KMS-11 (cell line): ENCODE measurements at regions not wholly inside any gene's neighbourhood (a gene's known extent, or its start where the extent isn't known, plus 50 kb on each side); places are given as distances from the start of the nearest gene placed in this dataset.

Experiments
- H2AFZ ChIP-seq: fragments of 200-600 bp; sonication (generic); 2 replicates; pipeline ENCODE4 v1.6.1; 2016; ENCODE audit warnings: antibody characterized with exemption, mixed run types, low read depth
- H3K27ac ChIP-seq: fragments of 200-600 bp; sonication (generic); 2 replicates; pipeline ENCODE4 v1.6.1; 2016; ENCODE audit warnings: mild to moderate bottlenecking, mixed run types
- H3K27me3 ChIP-seq: fragments of 200-600 bp; sonication (generic); 2 replicates; pipeline ENCODE4 v1.6.1; 2017; ENCODE audit warnings: mild to moderate bottlenecking, low read depth, mixed run types, moderate library complexity; ENCODE audit not compliant: insufficient read depth
- H3K36me3 ChIP-seq: fragments of 200-600 bp; sonication (generic); 2 replicates; pipeline ENCODE4 v1.6.1; 2017; ENCODE audit warnings: mild to moderate bottlenecking, mixed run types; ENCODE audit not compliant: insufficient read depth
- H3K4me1 ChIP-seq: fragments of 200-600 bp; sonication (generic); 2 replicates; pipeline ENCODE4 v1.6.1; 2016; ENCODE audit warnings: mild to moderate bottlenecking, low read depth, mixed run types; ENCODE audit not compliant: poor library complexity, severe bottlenecking
- H3K4me2 ChIP-seq: fragments of 200-600 bp; sonication (generic); 2 replicates; pipeline ENCODE4 v1.7.0; 2016; ENCODE audit warnings: mild to moderate bottlenecking, mixed run types
- H3K4me3 ChIP-seq: fragments of 200-600 bp; sonication (generic); IDR thresholded peaks from 2 replicates; pipeline ENCODE4 v1.6.1; 2017; ENCODE audit warnings: low read depth, low read length, mixed read lengths; ENCODE audit not compliant: insufficient read depth
- H3K79me2 ChIP-seq: fragments of 200-600 bp; sonication (generic); 2 replicates; pipeline ENCODE4 v1.6.1; 2016; ENCODE audit warnings: low read depth, mixed run types; ENCODE audit not compliant: insufficient read depth
- H3K9ac ChIP-seq: fragments of 200-600 bp; sonication (generic); 2 replicates; pipeline ENCODE4 v1.6.1; 2016; ENCODE audit warnings: mild to moderate bottlenecking, mixed run types
- H4K20me1 ChIP-seq: fragments of 200-600 bp; sonication (generic); 2 replicates; pipeline ENCODE4 v1.6.1; 2016; ENCODE audit warnings: mild to moderate bottlenecking, mixed run types; ENCODE audit not compliant: insufficient read depth
- CTCF ChIP-seq: fragments of 200-600 bp; sonication (generic); conservative IDR thresholded peaks from 2 replicates; pipeline ENCODE4 v1.6.1; 2017; ENCODE audit warnings: low read depth, mild to moderate bottlenecking, antibody characterized with exemption, low read length, moderate library complexity, mixed read lengths

- Histone ChIP-seq H3K27me3 (no peaks in the 10 kb centered on the region), H2AFZ (no peak overlapping the region), H3K4me1 (no peaks in the 10 kb centered on the region), H3K4me3 (no peak overlapping the region), H3K27ac (no peak overlapping the region), H3K4me2 (no peak overlapping the region), H4K20me1 (no peaks in the 10 kb centered on the region), H3K9ac (no peak overlapping the region), H3K36me3 (no peaks in the 10 kb centered on the region), H3K79me2 (no peaks in the 10 kb centered on the region)
- TF ChIP-seq CTCF: no peak
Observed at GRCh38 chr10:10528563-10528910, 489.1 kb upstream of the CELF2 start.

- Histone ChIP-seq H3K79me2 (no peaks in the 10 kb centered on the region), H3K27ac (no peak overlapping the region), H4K20me1 (no peaks in the 10 kb centered on the region), H3K9ac (no peak overlapping the region), H3K4me3 (no peak overlapping the region), H3K4me1 (no peaks in the 10 kb centered on the region), H3K4me2 (no peak overlapping the region), H3K27me3 (no peaks in the 10 kb centered on the region), H3K36me3 (no peaks in the 10 kb centered on the region), H2AFZ (no peak overlapping the region)
- TF ChIP-seq CTCF: no peak
Observed at GRCh38 chr10:10530313-10530712, 487.4 kb upstream of the CELF2 start.

- H3K4me2 ChIP-seq: no peak overlapping the region
- no peak for TF ChIP-seq CTCF
- no peaks in the 10 kb centered on the region for H3K79me2 ChIP-seq
- H3K36me3 ChIP-seq: no peaks in the 10 kb centered on the region
- H4K20me1 ChIP-seq: no peaks in the 10 kb centered on the region
- H3K4me3 ChIP-seq: no peak overlapping the region
- H3K4me1 ChIP-seq: no peaks in the 10 kb centered on the region
- H3K9ac ChIP-seq: no peak overlapping the region
- no peak overlapping the region for H2AFZ ChIP-seq
- no peak overlapping the region for H3K27ac ChIP-seq
- no peaks in the 10 kb centered on the region for H3K27me3 ChIP-seq
Observed at GRCh38 chr10:10532236-10532635, 485.4 kb upstream of the CELF2 start.

- Histone ChIP-seq H3K36me3 (no peaks in the 10 kb centered on the region), H3K27me3 (no peaks in the 10 kb centered on the region), H3K79me2 (no peaks in the 10 kb centered on the region), H3K4me1 (no peaks in the 10 kb centered on the region), H3K9ac (no peak overlapping the region), H4K20me1 (no peaks in the 10 kb centered on the region), H3K27ac (no peak overlapping the region), H3K4me2 (no peak overlapping the region), H3K4me3 (no peak overlapping the region), H2AFZ (no peak overlapping the region)
- TF ChIP-seq CTCF: no peak
Observed at GRCh38 chr10:10532826-10533225, 484.8 kb upstream of the CELF2 start.

GRCh38 chr10:10533437-10533836, 484.2 kb upstream of the CELF2 start:
- no peaks in the 10 kb centered on the region for H3K79me2 ChIP-seq
- no peak overlapping the region for H2AFZ ChIP-seq
- H3K9ac ChIP-seq: no peak overlapping the region
- no peaks in the 10 kb centered on the region for H3K27me3 ChIP-seq
- no peaks in the 10 kb centered on the region for H4K20me1 ChIP-seq
- no peak overlapping the region for H3K4me2 ChIP-seq
- no peak for TF ChIP-seq CTCF
- no peaks in the 10 kb centered on the region for H3K4me1 ChIP-seq
- H3K4me3 ChIP-seq: no peak overlapping the region
- no peak overlapping the region for H3K27ac ChIP-seq
- no peaks in the 10 kb centered on the region for H3K36me3 ChIP-seq
